K562 (cell line): ENCODE measurements at regions not wholly inside any gene's neighbourhood (a gene's known extent, or its start where the extent isn't known, plus 50 kb on each side); places are given as distances from the start of the nearest gene placed in this dataset.

Experiments used
- ATAC-seq: fragments of 200-7000 bp; cut with Tn5 transposase; 3 replicates; pipeline ENCODE4 v1.9.1; 2020; ENCODE audit warnings: moderate library complexity
- BruUV-seq: library from RNA; stranded (reverse); fragments of 400-500 nt; replicated peaks from 2 replicates; lab custom pipeline; 2021; lab: Mats Ljungman, UMichigan
- CTCF ChIA-PET: fragments of 300-600 bp; formaldehyde crosslinking; extraction: SDS; loops from one replicate; lab custom pipeline; 2021; ENCODE audit warnings: low intra/inter-chr PET ratio; lab: Yijun Ruan, JAX
- POLR2A ChIA-PET: fragments of 300-600, 350-650 bp; sonication (Branson Sonifier 250); formaldehyde crosslinking; extraction: SDS; loops from one replicate; lab custom pipeline; 2021; ENCODE audit warnings: antibody characterized with exemption, inconsistent platforms; lab: Yijun Ruan, JAX
- DNase-seq, 4 experiments: peaks; one replicate each; pipeline versions ENCODE4 v3.0.0 to v3.0.0-alpha.2; 2011 to 2018; ENCODE audit warnings: low spot score in 3 of 4, mixed read lengths in 3 of 4; ENCODE audit errors: extremely low read depth in 1 of 4
- FAIRE-seq: peaks from 2 replicates; lab custom pipeline; 2011; peaks lifted over from hg19 to GRCh38; lab: Jason Lieb, UNC
- H2AFZ ChIP-seq: 2 replicates; pipeline ENCODE4 v1.6.0; 2011; ENCODE audit warnings: low read depth, low read length, control low read depth, inconsistent platforms
- H3K27ac ChIP-seq: fragments of 200-600 bp; 3 replicates; pipeline ENCODE4 v1.8.0; 2011; ENCODE audit warnings: low read depth, mild to moderate bottlenecking, control low read depth, inconsistent platforms, low read length, moderate library complexity, mixed read lengths; ENCODE audit errors: extremely low read depth
- H3K27me3 ChIP-seq, 2 experiments: fragments of 300-600 bp in 1 of 2; 2 replicates in 1 of 2; 3 replicates in 1 of 2; pipeline versions ENCODE4 v1.6.0 to v1.8.0; 2011; ENCODE audit warnings: inconsistent platforms in 2 of 2, low read length in 2 of 2, mild to moderate bottlenecking in 1 of 2, mixed read lengths in 1 of 2, moderate library complexity in 1 of 2; ENCODE audit not compliant: control insufficient read depth in 2 of 2, insufficient read depth in 2 of 2
- H3K36me3 ChIP-seq: fragments of 300-600 bp; 3 replicates; pipeline ENCODE4 v1.8.0; 2011; ENCODE audit warnings: mild to moderate bottlenecking, low read length, inconsistent platforms; ENCODE audit not compliant: control insufficient read depth, insufficient read depth
- H3K4me1 ChIP-seq, 2 experiments: fragments of 200-600 bp in 1 of 2; replicated peaks in 1 of 2; 2 replicates in 1 of 2; 3 replicates in 1 of 2; pipeline versions ENCODE4 v1.5.1 to v1.8.0; 2011; ENCODE audit warnings: inconsistent platforms in 2 of 2, low read length in 2 of 2, mild to moderate bottlenecking in 1 of 2, mixed read lengths in 1 of 2, moderate library complexity in 1 of 2; ENCODE audit not compliant: control insufficient read depth in 2 of 2, insufficient read depth in 2 of 2
- H3K4me2 ChIP-seq: 2 replicates; pipeline ENCODE4 v1.6.1; 2011; ENCODE audit warnings: low read length, control low read depth, inconsistent platforms, mixed read lengths; ENCODE audit not compliant: insufficient read depth
- H3K4me3 ChIP-seq: fragments of 200-600 bp; sonication (generic), shearing (Covaris generic); 2 replicates; pipeline ENCODE4 v1.5.1; 2016; ENCODE audit warnings: control low read depth, inconsistent platforms
- H3K79me2 ChIP-seq: fragments of 200-600 bp; 3 replicates; pipeline ENCODE4 v1.8.0; 2011; ENCODE audit warnings: low read length, inconsistent platforms; ENCODE audit not compliant: control insufficient read depth, insufficient read depth
- H3K9ac ChIP-seq, 2 experiments: 2 replicates each; pipeline versions ENCODE4 v1.6.0 to v1.6.1; 2011; ENCODE audit warnings: low read depth in 2 of 2, low read length in 2 of 2, control low read depth in 1 of 2, inconsistent platforms in 1 of 2, mild to moderate bottlenecking in 1 of 2, mixed read lengths in 1 of 2; ENCODE audit not compliant: insufficient read depth in 1 of 2
- H3K9me1 ChIP-seq: one replicate; pipeline ENCODE4 v1.6.0; 2011; ENCODE audit warnings: inconsistent platforms, mild to moderate bottlenecking, low read length, moderate library complexity; ENCODE audit not compliant: control insufficient read depth, insufficient read depth
- H3K9me3 ChIP-seq: replicated peaks from 2 replicates; pipeline ENCODE4 v1.5.1; 2011; ENCODE audit warnings: low read depth, low read length, inconsistent platforms; ENCODE audit not compliant: control insufficient read depth, insufficient read depth
- H4K20me1 ChIP-seq: replicated peaks from 2 replicates; pipeline ENCODE4 v1.6.1; 2011; ENCODE audit warnings: low read length, inconsistent platforms, mixed read lengths; ENCODE audit not compliant: control insufficient read depth, insufficient read depth
- FOXA1 ChIP-seq: fragments of 450-650 bp; IDR thresholded peaks from 2 replicates; pipeline ENCODE4 v1.6.1; 2016; ENCODE audit warnings: mild to moderate bottlenecking, borderline replicate concordance
- KDM5B ChIP-seq: fragments of 200-600 bp; sonication (generic); IDR thresholded peaks from 2 replicates; pipeline ENCODE4 v1.6.1; 2012; ENCODE audit warnings: low read depth, mild to moderate bottlenecking, moderate library complexity, low read length, control low read depth, inconsistent platforms; ENCODE audit not compliant: insufficient replicate concordance
- MEF2D ChIP-seq: conservative IDR thresholded peaks from 2 replicates; pipeline ENCODE4 v1.6.1; 2016; ENCODE audit warnings: low read depth, missing genetic modification characterization, missing compliant biosample characterization
- NR1H2 ChIP-seq: sonication (generic); formaldehyde crosslinking; IDR thresholded peaks from 2 replicates; pipeline ENCODE4 v1.4.0; 2020; ENCODE audit warnings: mild to moderate bottlenecking, missing genetic modification reagents
- WGBS: fragments of 100-300 bp; shearing (Covaris generic); methylation state at CpG from one replicate; pipeline ENCODE4 v1.1.6; 2016; ENCODE audit warnings: low coverage, mixed read lengths; ENCODE audit not compliant: insufficient coverage; ENCODE audit errors: missing lambda C conversion rate; 5-methylcytosine and 5-hydroxymethylcytosine counted together
- in situ Hi-C: fragments of 300-500 bp; cut with MboI; formaldehyde crosslinking; loops from 4 replicates; pipeline ENCODE4 v1.15.0; 2018; ENCODE audit warnings: inconsistent platforms, mixed read lengths
- intact Hi-C: fragments of 100-400 bp; cut with micrococcal nuclease; formaldehyde crosslinking; loops from 2 replicates; pipeline ENCODE4 v1.14.2; 2022

DNA sequence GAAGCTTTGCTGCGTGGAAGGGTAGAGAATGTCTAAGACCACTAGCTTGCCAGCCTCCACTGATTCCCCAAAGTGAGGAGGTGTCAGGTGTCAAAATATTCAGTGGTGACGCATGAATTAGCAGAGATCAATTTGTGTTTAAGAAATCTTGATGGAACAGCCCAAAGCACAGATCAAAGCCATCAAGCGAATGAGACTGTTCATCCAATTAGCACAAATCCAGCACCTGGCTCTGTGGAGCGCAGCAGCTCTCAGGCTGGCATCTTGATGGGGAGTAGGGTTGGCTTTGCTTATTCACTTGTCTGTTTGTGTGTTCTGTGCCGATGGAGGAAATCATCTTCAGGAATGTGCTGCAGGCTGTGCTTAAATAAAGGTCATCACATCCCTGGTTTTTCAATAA lies 456.8 kb upstream of the CCL2 start:
- 4% methylated on average over 5 of the region's 5 CpGs for WGBS
- H3K27ac ChIP-seq = no peak overlapping the region
- no peaks in the 10 kb centered on the region for H3K9me1 ChIP-seq
- BruUV-seq = no TSS peak
- intact Hi-C loops (no loop called here), in situ Hi-C loops (no loop called here)
- no peak overlapping the region for H3K4me3 ChIP-seq
- H3K9ac ChIP-seq = no peak overlapping the region
- ATAC-seq (no peak), FAIRE-seq (no peak), DNase-seq (no peak)
- no peaks in the 10 kb centered on the region for H3K36me3 ChIP-seq
- H2AFZ ChIP-seq = no peak overlapping the region
- POLR2A ChIA-PET = interaction anchor here (0.9 to 1.1 kb wide), 2 partner anchors 8 to 29 kb away, joined by 3 read pairs; no protein-coding TSS in a partner anchor
- no peaks in the 10 kb centered on the region for H3K79me2 ChIP-seq
- no peaks in the 10 kb centered on the region for H3K9me3 ChIP-seq
- peaks cover 8 to 17% of the 10 kb centered on the region in 2 experiments; a peak in 4 of 5 replicates for H3K27me3 ChIP-seq
- CTCF ChIA-PET = no interaction called here
- no peak for TF ChIP-seq NR1H2 (CRISPR knock-in tag)
- TF ChIP-seq KDM5B = no peak
- no peak for TF ChIP-seq MEF2D (tag)
- no peak for TF ChIP-seq FOXA1
- H3K4me1 ChIP-seq = no peaks in the 10 kb centered on the region; a peak in 1 of 5 replicates
- no peaks in the 10 kb centered on the region for H4K20me1 ChIP-seq
- H3K4me2 ChIP-seq = no peak overlapping the region
